GM12878 (cell line): ENCODE measurements at regions not wholly inside any gene's neighbourhood (a gene's known extent, or its start where the extent isn't known, plus 50 kb on each side); places are given as distances from the start of the nearest gene placed in this dataset.

Experiments used
- ATAC-seq: fragments of 200-7000 bp; cut with Tn5 transposase; 3 replicates; pipeline ENCODE4 v1.9.1; 2020; ENCODE audit warnings: mild to moderate bottlenecking, moderate library complexity
- BruUV-seq: library from RNA; stranded (reverse); fragments of 400-500 nt; replicated peaks from 2 replicates; lab custom pipeline; 2021; lab: Mats Ljungman, UMichigan
- CTCF ChIA-PET: fragments of 300-600 bp; sonication (Branson Sonifier 250); formaldehyde crosslinking; extraction: SDS; loops from one replicate; lab custom pipeline; 2021; ENCODE audit warnings: inconsistent platforms; lab: Yijun Ruan, JAX
- POLR2A ChIA-PET: fragments of 350-600 bp; formaldehyde crosslinking; extraction: SDS; loops from one replicate; lab custom pipeline; 2021; ENCODE audit warnings: inconsistent platforms; lab: Charles Lee
- RAD21 ChIA-PET: fragments of 300-600 bp; sonication (Branson Sonifier 250); formaldehyde crosslinking; loops from one replicate; lab custom pipeline; 2023; ENCODE audit warnings: antibody characterized with exemption; ENCODE audit not compliant: unreplicated experiment; lab: Charles Lee
- SMC1A ChIA-PET: fragments of 300-600 bp; sonication (Branson Sonifier 250); formaldehyde crosslinking; loops from one replicate; lab custom pipeline; 2023; ENCODE audit not compliant: unreplicated experiment, uncharacterized antibody; lab: Charles Lee
- DNase-seq: peaks from one replicate; pipeline ENCODE4 v3.0.0-alpha.2; 2011; ENCODE audit warnings: low read depth, low spot score
- FAIRE-seq: peaks from 3 replicates; lab custom pipeline; 2011; peaks lifted over from hg19 to GRCh38; lab: Jason Lieb, UNC
- H2AFZ ChIP-seq: 2 replicates; pipeline ENCODE4 v1.6.0; 2011; ENCODE audit warnings: low read depth, low read length, control low read depth; ENCODE audit not compliant: control insufficient read depth
- H3K27ac ChIP-seq: 2 replicates; pipeline ENCODE4 v1.5.1; 2011; ENCODE audit warnings: control low read depth; ENCODE audit not compliant: control insufficient read depth, insufficient read depth
- H3K27me3 ChIP-seq, 2 experiments: replicated peaks in 1 of 2; 2 replicates each; pipeline versions ENCODE4 v1.6.0 to v1.6.1; 2011; ENCODE audit warnings: low read length in 1 of 2; ENCODE audit not compliant: control insufficient read depth in 2 of 2, insufficient read depth in 2 of 2
- H3K36me3 ChIP-seq, 2 experiments: 2 replicates each; pipeline ENCODE4 v1.5.1; 2011; ENCODE audit warnings: low read length in 1 of 2; ENCODE audit not compliant: control insufficient read depth in 2 of 2, insufficient read depth in 2 of 2
- H3K4me1 ChIP-seq: 2 replicates; pipeline ENCODE4 v1.6.1; 2011; ENCODE audit warnings: mild to moderate bottlenecking, low read length, moderate library complexity, mixed read lengths; ENCODE audit not compliant: control insufficient read depth, insufficient read depth
- H3K4me2 ChIP-seq: 2 replicates; pipeline ENCODE4 v1.6.0; 2011; ENCODE audit warnings: control low read depth; ENCODE audit not compliant: control insufficient read depth, insufficient read depth
- H3K4me3 ChIP-seq: fragments of 200-600 bp; sonication (generic); 2 replicates; pipeline ENCODE4 v1.5.1; 2016
- H3K79me2 ChIP-seq: 2 replicates; pipeline ENCODE4 v1.6.0; 2011; ENCODE audit warnings: low read length; ENCODE audit not compliant: control insufficient read depth, insufficient read depth
- H3K9ac ChIP-seq: 2 replicates; pipeline ENCODE4 v1.8.0; 2011; ENCODE audit warnings: low read length, control low read depth, mixed read lengths; ENCODE audit not compliant: control insufficient read depth, insufficient read depth
- H3K9me3 ChIP-seq: replicated peaks from 3 replicates; pipeline ENCODE4 v1.5.1; 2011; ENCODE audit warnings: mild to moderate bottlenecking, low read length; ENCODE audit not compliant: control insufficient read depth, insufficient read depth
- H4K20me1 ChIP-seq: 2 replicates; pipeline ENCODE4 v1.6.0; 2011; ENCODE audit not compliant: control insufficient read depth, insufficient read depth
- ATF3 ChIP-seq: IDR thresholded peaks from 2 replicates; pipeline ENCODE4 v1.6.1; 2011; ENCODE audit warnings: low read depth, mild to moderate bottlenecking, low read length, moderate library complexity, borderline replicate concordance; ENCODE audit errors: extremely low read depth
- BMI1 ChIP-seq: fragments of 450-650 bp; IDR thresholded peaks from 2 replicates; pipeline ENCODE4 v1.6.1; 2016; ENCODE audit warnings: mild to moderate bottlenecking, moderate library complexity, borderline replicate concordance
- JUNB ChIP-seq: IDR thresholded peaks from 2 replicates; pipeline ENCODE4 v1.6.1; 2016; ENCODE audit warnings: antibody characterized with exemption, mild to moderate bottlenecking
- MTA3 ChIP-seq: IDR thresholded peaks from 2 replicates; pipeline ENCODE4 v1.6.1; 2012; ENCODE audit warnings: low read length, inconsistent platforms, borderline replicate concordance
- MYB ChIP-seq: fragments of 150-350 bp; IDR thresholded peaks from 2 replicates; pipeline ENCODE4 v1.6.1; 2014; ENCODE audit warnings: mild to moderate bottlenecking, low read depth, low read length, borderline replicate concordance
- NFYB ChIP-seq: IDR thresholded peaks from 2 replicates; pipeline ENCODE4 v1.6.1; 2011; ENCODE audit warnings: low read depth, mild to moderate bottlenecking, low read length, improper control_type of control experiment, moderate library complexity; ENCODE audit not compliant: insufficient read depth
- NR2F1 ChIP-seq: fragments of 450-650 bp; conservative IDR thresholded peaks from 2 replicates; pipeline ENCODE4 v1.6.1; 2017; ENCODE audit warnings: mild to moderate bottlenecking
- REST ChIP-seq: IDR thresholded peaks from 2 replicates; pipeline ENCODE4 v1.6.1; 2012; ENCODE audit warnings: mild to moderate bottlenecking, low read depth, low read length
- SUPT20H ChIP-seq: IDR thresholded peaks from 2 replicates; pipeline ENCODE4 v1.6.1; 2011; ENCODE audit warnings: low read depth, mild to moderate bottlenecking, low read length, moderate library complexity, borderline replicate concordance; ENCODE audit not compliant: control insufficient read depth
- TARDBP ChIP-seq: IDR thresholded peaks from 2 replicates; pipeline ENCODE4 v1.6.1; 2016; ENCODE audit warnings: borderline replicate concordance
- ZNF274 ChIP-seq: IDR thresholded peaks from one replicate; pipeline ENCODE4 v1.8.0; 2011; ENCODE audit not compliant: insufficient read length, insufficient read depth
- WGBS: methylation state at CpG from one replicate; pipeline ENCODE4 v1.1.6; 2016; ENCODE audit warnings: low lambda C conversion rate; ENCODE audit not compliant: insufficient replicate concordance, insufficient coverage; ENCODE audit errors: missing lambda C conversion rate; 5-methylcytosine and 5-hydroxymethylcytosine counted together
- in situ Hi-C: fragments of 300-500 bp; cut with MboI; formaldehyde crosslinking; loops from 9 replicates; pipeline ENCODE4 v1.14.3; 2018; ENCODE audit warnings: mixed read lengths
- intact Hi-C: fragments of 100-400 bp; cut with micrococcal nuclease; formaldehyde crosslinking; loops from one replicate; pipeline ENCODE4 v1.14.2; 2022; ENCODE audit not compliant: unreplicated experiment
- TF ChIP-seq, protein P1 (sequence below): fragments of 450-650 bp; IDR thresholded peaks from 2 replicates; pipeline ENCODE4 v1.6.1; 2017; ENCODE audit warnings: mild to moderate bottlenecking, moderate library complexity

DNA sequence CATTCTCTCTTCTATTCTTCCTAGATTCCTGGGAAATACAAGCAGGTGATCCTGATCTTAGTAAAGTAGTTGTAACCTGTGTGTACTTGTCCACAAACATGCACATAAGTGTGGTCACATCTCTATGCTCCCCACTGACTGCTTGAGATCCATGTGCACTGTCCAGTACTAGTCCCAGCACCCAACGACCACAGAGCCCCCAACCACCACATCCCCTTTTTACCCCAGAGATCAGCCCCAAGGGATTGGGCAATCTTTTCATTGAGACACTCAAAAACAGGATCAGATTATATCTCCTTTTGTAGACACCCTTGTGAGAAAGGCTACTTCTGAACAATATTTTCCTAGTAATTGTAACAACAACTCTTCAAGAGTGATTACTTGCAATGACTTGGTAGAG, 240.6 kb downstream of the ACTL7B start:
- intact Hi-C loops: no loop called here

GRCh38 chr9:108612513-108612912, 243.3 kb downstream of the ACTL7B start:
- BruUV-seq: no TSS peak
- Histone ChIP-seq H2AFZ (no peak overlapping the region), H3K4me3 (no peak overlapping the region), H3K36me3 (no peaks in the 10 kb centered on the region), H3K79me2 (no peaks in the 10 kb centered on the region), H3K9ac (no peak overlapping the region), H3K27me3 (no peaks in the 10 kb centered on the region), H3K4me1 (no peaks in the 10 kb centered on the region), H3K4me2 (no peak overlapping the region), H4K20me1 (no peaks in the 10 kb centered on the region), H3K9me3 (no peaks in the 10 kb centered on the region), H3K27ac (no peak overlapping the region)
- intact Hi-C loops: no loop called here
- ChIA-PET POLR2A (no interaction called here), RAD21 (no interaction called here), SMC1A (no interaction called here), CTCF (interaction anchor here (0.6 kb wide), 1 partner anchor 585 kb away, joined by 3 read pairs; no protein-coding TSS in a partner anchor)
- ATAC-seq (no peak), DNase-seq (no peak), FAIRE-seq (no peak)
- in situ Hi-C loops: no loop called here
- WGBS: 0% methylated on average over 2 of the region's 2 CpGs
- TF ChIP-seq ZNF274 (no peak), JUNB (no peak), NFYB (no peak), REST (no peak), MYB (no peak), ATF3 (no peak), SUPT20H (no peak), TARDBP (no peak)
- TF ChIP-seq, protein P1, sequence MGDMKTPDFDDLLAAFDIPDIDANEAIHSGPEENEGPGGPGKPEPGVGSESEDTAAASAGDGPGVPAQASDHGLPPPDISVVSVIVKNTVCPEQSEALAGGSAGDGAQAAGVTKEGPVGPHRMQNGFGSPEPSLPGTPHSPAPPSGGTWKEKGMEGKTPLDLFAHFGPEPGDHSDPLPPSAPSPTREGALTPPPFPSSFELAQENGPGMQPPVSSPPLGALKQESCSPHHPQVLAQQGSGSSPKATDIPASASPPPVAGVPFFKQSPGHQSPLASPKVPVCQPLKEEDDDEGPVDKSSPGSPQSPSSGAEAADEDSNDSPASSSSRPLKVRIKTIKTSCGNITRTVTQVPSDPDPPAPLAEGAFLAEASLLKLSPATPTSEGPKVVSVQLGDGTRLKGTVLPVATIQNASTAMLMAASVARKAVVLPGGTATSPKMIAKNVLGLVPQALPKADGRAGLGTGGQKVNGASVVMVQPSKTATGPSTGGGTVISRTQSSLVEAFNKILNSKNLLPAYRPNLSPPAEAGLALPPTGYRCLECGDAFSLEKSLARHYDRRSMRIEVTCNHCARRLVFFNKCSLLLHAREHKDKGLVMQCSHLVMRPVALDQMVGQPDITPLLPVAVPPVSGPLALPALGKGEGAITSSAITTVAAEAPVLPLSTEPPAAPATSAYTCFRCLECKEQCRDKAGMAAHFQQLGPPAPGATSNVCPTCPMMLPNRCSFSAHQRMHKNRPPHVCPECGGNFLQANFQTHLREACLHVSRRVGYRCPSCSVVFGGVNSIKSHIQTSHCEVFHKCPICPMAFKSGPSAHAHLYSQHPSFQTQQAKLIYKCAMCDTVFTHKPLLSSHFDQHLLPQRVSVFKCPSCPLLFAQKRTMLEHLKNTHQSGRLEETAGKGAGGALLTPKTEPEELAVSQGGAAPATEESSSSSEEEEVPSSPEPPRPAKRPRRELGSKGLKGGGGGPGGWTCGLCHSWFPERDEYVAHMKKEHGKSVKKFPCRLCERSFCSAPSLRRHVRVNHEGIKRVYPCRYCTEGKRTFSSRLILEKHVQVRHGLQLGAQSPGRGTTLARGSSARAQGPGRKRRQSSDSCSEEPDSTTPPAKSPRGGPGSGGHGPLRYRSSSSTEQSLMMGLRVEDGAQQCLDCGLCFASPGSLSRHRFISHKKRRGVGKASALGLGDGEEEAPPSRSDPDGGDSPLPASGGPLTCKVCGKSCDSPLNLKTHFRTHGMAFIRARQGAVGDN: no peak

More for the DNA sequence above, 240.6 kb downstream of the ACTL7B start:
- Histone ChIP-seq H3K27me3 (no peaks in the 10 kb centered on the region), H3K4me3 (no peak overlapping the region), H3K36me3 (no peaks in the 10 kb centered on the region), H3K79me2 (no peaks in the 10 kb centered on the region), H3K4me1 (no peaks in the 10 kb centered on the region), H3K9ac (no peak overlapping the region), H3K27ac (no peak overlapping the region), H2AFZ (no peak overlapping the region), H3K4me2 (no peak overlapping the region), H4K20me1 (no peaks in the 10 kb centered on the region), H3K9me3 (no peaks in the 10 kb centered on the region)
- no peak for DNase-seq
- WGBS: 0% methylated on average over 1 of the region's 1 CpG
- RAD21 ChIA-PET: no interaction called here
- in situ Hi-C loops: no loop called here
- no peak for ATAC-seq
- FAIRE-seq: no peak
- no TSS peak for BruUV-seq
- TF ChIP-seq MTA3 (no peak), NR2F1 (no peak), BMI1 (no peak)
- CTCF ChIA-PET: no interaction called here
- POLR2A ChIA-PET: no interaction called here
- SMC1A ChIA-PET: no interaction called here
